Pancreas (tissue), 10 donors: ENCODE measurements at regions not wholly inside any gene's neighbourhood (a gene's known extent, or its start where the extent isn't known, plus 50 kb on each side); places are given as distances from the start of the nearest gene placed in this dataset.

ENCODE experiments used
- ATAC-seq, 4 donors: fragments of 200-7000 bp; cut with Tn5 transposase; one replicate each; pipeline versions ENCODE4 v1.8.0 to v1.9.1; 2020; ENCODE audit warnings: mild to moderate bottlenecking in 4 of 4, moderate library complexity in 4 of 4
- DNase-seq, 6 donors: peaks; one replicate each; pipeline ENCODE4 v3.0.0-alpha.2; 2020
- FAIRE-seq: peaks from 2 replicates; lab custom pipeline; 2012; peaks lifted over from hg19 to GRCh38; lab: Jason Lieb, UNC
- H3K27ac ChIP-seq, 4 donors: fragments of 200-600 bp; sonication (generic); 1 replicate in 3 of 4; 2 replicates in 1 of 4; pipeline versions ENCODE4 v1.5.0 to v1.8.0; 2020
- H3K27me3 ChIP-seq, 4 donors: fragments of 200-600 bp; one replicate each; pipeline ENCODE4 v1.8.0; 2021
- H3K36me3 ChIP-seq, 3 donors: fragments of 200-600 bp; sonication (generic) in 1 of 3; one replicate each; pipeline versions ENCODE4 v1.5.0 to v1.8.0; 2020 to 2021
- H3K4me1 ChIP-seq, 3 donors: fragments of 200-600 bp; one replicate each; pipeline ENCODE4 v1.8.0; 2021
- H3K4me3 ChIP-seq, 4 donors: fragments of 200-600 bp; sonication (generic) in 2 of 4; one replicate each; pipeline versions ENCODE4 v1.5.0 to v1.8.0; 2020 to 2021
- H3K9me3 ChIP-seq, 4 donors: fragments of 200-600 bp; one replicate each; pipeline ENCODE4 v1.8.0; 2021
- WGBS, 2 donors: extraction: QIAGEN DNeasy Blood & Tissue Kit; methylation state at CpG; one replicate each; pipeline ENCODE4 v1.1.7; 2013; 5-methylcytosine and 5-hydroxymethylcytosine counted together
- intact Hi-C, 3 donors: fragments of 100-400 bp; cut with DNase I; formaldehyde crosslinking; loops; one replicate each; pipeline versions ENCODE4 v1.11.1 to v1.14.2; 2022
- TF ChIP-seq, protein P1 (sequence below), 4 donors: fragments of 200-600 bp; sonication (generic) in 3 of 4; IDR thresholded peaks; one replicate each; pipeline versions ENCODE4 v1.5.0 to v1.8.0; 2021; ENCODE audit warnings: antibody characterized with exemption in 4 of 4
- donor health status: healthy with polysubstance abuse.
- donor health status: DM: no; HTN: no; CAD: no; lungs with moderate emphysema.
- donor health status: DM: no; HTN: no; CAD: no.
- donor health status: control.
- donor health status: control.
- donor health status: Bipolar disorder and iron deficiency.
- donor health status: DM: yes; HTN: yes; CAD: no.
- donor health status: DM: no; HTN: no; CAD: no.
- donor health status: DM: no; HTN: no; CAD: no.
- donor health status: DM: yes; HTN: yes; CAD: no.

DNA sequence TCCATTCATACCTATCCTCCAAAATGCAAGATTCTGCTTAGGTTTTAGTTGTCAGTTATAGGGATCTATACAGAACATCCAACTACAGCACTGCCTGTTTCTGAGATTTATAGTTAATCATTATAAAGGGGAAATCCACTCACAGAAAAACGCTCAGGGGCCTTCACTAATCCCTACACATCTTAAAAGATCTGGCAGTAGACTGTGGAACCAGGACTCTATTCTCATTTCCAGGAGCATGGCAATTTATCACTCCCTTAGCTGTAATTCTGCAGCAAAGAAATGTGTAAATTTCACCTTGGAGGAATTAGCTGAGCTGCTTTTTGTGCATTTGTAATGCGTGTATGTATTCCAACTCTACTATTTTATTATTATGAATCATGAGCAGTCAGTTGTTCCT lies 1128.1 kb upstream of the PRR20A start:
- 37 to 38% methylated on average over 2 of the region's 2 CpGs for WGBS, 2 donors
- Histone ChIP-seq H3K4me3 (no peak overlapping the region), H3K9me3 (no peaks in the 10 kb centered on the region), H3K36me3 (no peaks in the 10 kb centered on the region), H3K4me1 (no peaks in the 10 kb centered on the region), H3K27me3 (no peaks in the 10 kb centered on the region), H3K27ac (no peak overlapping the region)
- no peak for ATAC-seq
- no peak for FAIRE-seq
- no peak for DNase-seq
- TF ChIP-seq, protein P1, sequence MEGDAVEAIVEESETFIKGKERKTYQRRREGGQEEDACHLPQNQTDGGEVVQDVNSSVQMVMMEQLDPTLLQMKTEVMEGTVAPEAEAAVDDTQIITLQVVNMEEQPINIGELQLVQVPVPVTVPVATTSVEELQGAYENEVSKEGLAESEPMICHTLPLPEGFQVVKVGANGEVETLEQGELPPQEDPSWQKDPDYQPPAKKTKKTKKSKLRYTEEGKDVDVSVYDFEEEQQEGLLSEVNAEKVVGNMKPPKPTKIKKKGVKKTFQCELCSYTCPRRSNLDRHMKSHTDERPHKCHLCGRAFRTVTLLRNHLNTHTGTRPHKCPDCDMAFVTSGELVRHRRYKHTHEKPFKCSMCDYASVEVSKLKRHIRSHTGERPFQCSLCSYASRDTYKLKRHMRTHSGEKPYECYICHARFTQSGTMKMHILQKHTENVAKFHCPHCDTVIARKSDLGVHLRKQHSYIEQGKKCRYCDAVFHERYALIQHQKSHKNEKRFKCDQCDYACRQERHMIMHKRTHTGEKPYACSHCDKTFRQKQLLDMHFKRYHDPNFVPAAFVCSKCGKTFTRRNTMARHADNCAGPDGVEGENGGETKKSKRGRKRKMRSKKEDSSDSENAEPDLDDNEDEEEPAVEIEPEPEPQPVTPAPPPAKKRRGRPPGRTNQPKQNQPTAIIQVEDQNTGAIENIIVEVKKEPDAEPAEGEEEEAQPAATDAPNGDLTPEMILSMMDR (IDR thresholded peaks at IDR 0.05), result no peak
- intact Hi-C loops, result no loop called here

DNA sequence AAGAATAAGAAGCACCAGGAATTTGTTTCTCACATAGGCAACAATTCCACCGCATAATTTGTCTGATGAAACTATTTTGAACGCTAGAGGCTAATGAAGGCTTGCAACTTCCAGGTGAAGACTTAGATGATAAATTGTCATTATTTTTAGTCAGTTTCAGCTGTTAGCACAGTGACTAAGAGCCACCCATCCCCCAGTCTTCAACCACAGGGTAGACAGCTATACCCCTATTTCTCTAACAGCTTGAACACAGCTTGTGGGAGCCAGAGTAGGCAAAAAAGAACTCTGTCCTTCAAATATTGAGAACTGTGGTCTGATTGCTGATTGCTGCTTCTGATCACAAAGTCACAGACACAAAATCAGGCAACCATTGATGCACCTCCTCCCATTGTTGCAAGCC lies 1124.8 kb upstream of the PRR20A start:
- Histone ChIP-seq H3K9me3 (no peaks in the 10 kb centered on the region), H3K27ac (no peak overlapping the region), H3K27me3 (no peaks in the 10 kb centered on the region), H3K4me1 (no peaks in the 10 kb centered on the region), H3K4me3 (no peak overlapping the region), H3K36me3 (no peaks in the 10 kb centered on the region)
- TF ChIP-seq, protein P1 (IDR thresholded peaks at IDR 0.05), result no peak
- no peak for FAIRE-seq
- WGBS, 2 donors, result 46 to 49% methylated on average over 2 of the region's 2 CpGs
- intact Hi-C loops, result no loop called here
- DNase-seq, result no peak
- ATAC-seq, result no peak

DNA sequence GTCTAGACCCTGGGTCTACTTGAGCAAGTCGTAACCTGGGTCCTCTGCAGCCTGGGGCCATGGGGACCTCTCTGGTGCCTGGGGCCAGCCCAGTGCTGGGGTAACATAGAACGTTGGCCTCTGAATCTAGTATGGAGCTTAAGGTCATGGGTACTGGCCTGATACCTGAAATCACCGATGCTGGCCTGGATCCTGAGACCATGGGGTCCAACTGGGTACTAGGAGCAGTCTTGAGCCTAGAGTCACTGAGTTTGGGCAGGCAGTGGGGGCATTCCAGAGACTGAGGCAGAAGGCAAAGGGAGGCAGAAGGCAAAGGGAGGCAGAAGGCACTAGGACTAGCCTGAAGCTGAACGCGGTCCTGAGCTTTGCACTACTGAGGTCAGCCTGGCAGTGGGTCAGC lies 1121.1 kb upstream of the PRR20A start:
- intact Hi-C loops, result no loop called here
- TF ChIP-seq, protein P1 (IDR thresholded peaks at IDR 0.05), result no peak
- no peak overlapping the region for H3K4me3 ChIP-seq
- 81% methylated on average over 5 of the region's 5 CpGs for WGBS, 2 donors
- ATAC-seq (no peak), DNase-seq (no peak), FAIRE-seq (no peak)
- H3K4me1 ChIP-seq, result no peaks in the 10 kb centered on the region
- no peak overlapping the region for H3K27ac ChIP-seq
- H3K9me3 ChIP-seq, result no peaks in the 10 kb centered on the region
- no peaks in the 10 kb centered on the region for H3K27me3 ChIP-seq
- H3K36me3 ChIP-seq, result no peaks in the 10 kb centered on the region

DNA sequence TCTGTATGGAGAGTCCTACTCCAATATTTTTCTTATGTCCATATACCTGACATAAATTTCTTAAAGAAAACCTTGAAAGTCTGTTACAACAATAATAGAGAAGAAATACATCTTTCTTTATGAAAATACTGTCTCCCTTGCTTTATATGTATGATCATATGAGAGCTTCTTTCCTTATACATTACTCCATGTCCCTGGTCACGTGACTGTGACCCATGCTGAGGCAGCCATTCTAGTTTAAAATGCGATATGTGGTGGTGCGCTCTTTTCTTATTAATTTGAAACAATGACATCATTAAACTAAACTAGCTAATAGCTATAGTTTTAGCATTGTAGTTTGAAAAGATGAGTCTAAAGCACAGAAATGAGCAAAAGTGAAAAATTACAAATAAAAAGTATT lies 1120.3 kb upstream of the PRR20A start:
- Histone ChIP-seq H3K4me1 (no peaks in the 10 kb centered on the region), H3K4me3 (no peak overlapping the region), H3K9me3 (no peaks in the 10 kb centered on the region), H3K36me3 (no peaks in the 10 kb centered on the region), H3K27ac (no peak overlapping the region), H3K27me3 (no peaks in the 10 kb centered on the region)
- 77 to 80% methylated on average over 3 of the region's 3 CpGs for WGBS, 2 donors
- TF ChIP-seq, protein P1 (IDR thresholded peaks at IDR 0.05), result no peak
- ATAC-seq (no peak), DNase-seq (no peak), FAIRE-seq (no peak)
- intact Hi-C loops, result no loop called here

DNA sequence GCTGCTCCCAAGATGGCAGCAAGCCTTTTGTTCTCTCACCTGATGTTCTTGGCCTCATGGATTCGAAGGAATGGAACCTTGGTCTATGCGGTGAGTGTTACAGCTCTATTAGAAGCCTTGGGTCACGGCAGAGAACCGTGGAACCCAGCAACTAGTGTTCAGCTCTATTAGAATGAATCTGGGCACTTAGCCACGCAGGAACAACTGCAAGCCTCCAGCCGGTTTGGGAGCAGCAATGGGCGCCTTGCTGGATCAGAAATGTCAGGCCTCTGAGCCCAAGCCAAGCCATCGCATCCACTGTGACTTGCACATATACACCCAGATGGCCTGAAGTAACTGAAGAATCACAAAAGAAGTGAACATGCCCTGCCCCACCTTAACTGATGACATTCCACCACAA lies 1100.7 kb upstream of the PRR20A start:
- no peak for FAIRE-seq
- H3K4me1 ChIP-seq, result no peaks in the 10 kb centered on the region
- intact Hi-C loops, result no loop called here

More for the DNA sequence above, 1100.7 kb upstream of the PRR20A start:
- TF ChIP-seq, protein P1 (IDR thresholded peaks at IDR 0.05), result no peak
- no peaks in the 10 kb centered on the region for H3K36me3 ChIP-seq
- DNase-seq (peak in 1 of 6 donors; percentile 22), ATAC-seq (no peak)
- H3K27ac ChIP-seq, result no peak overlapping the region
- H3K27me3 ChIP-seq, result no peaks in the 10 kb centered on the region
- no peak overlapping the region for H3K4me3 ChIP-seq
- no peaks in the 10 kb centered on the region for H3K9me3 ChIP-seq
- 76 to 88% methylated on average over 8 of the region's 8 CpGs for WGBS, 2 donors
